GM21825 (cell line): ENCODE measurements at regions not wholly inside any gene's neighbourhood (a gene's known extent, or its start where the extent isn't known, plus 50 kb on each side); places are given as distances from the start of the nearest gene placed in this dataset.
A peak's percentile ranks its signal among the peaks of the same experiment; 100 is the strongest.

Source experiments
- ATAC-seq: cut with Tn5 transposase; IDR thresholded peaks from one replicate; pipeline ENCODE4 v1.9.1; 2021; ENCODE audit warnings: mild to moderate bottlenecking, moderate library complexity; ENCODE audit not compliant: unreplicated experiment

GRCh38 chr15:93497291-93497690 lies 408.3 kb upstream of the RGMA start:
- ATAC-seq = no peak

- ATAC-seq = no peak
Measured at GRCh38 chr15:93496888-93497287, 407.9 kb upstream of the RGMA start.

- ATAC-seq = no peak
Measured at GRCh38 chr15:93495799-93496637, 407.0 kb upstream of the RGMA start.

- no peak for ATAC-seq
Measured at GRCh38 chr15:93493172-93493571, 404.2 kb upstream of the RGMA start.

GRCh38 chr15:93491291-93491690 lies 402.3 kb upstream of the RGMA start:
- no peak for ATAC-seq

- ATAC-seq = no peak
Measured at GRCh38 chr15:93488296-93488713, 399.3 kb upstream of the RGMA start.

- no peak for ATAC-seq
Measured at GRCh38 chr15:93486407-93487117, 397.6 kb upstream of the RGMA start.

- ATAC-seq = no peak
Measured at GRCh38 chr15:93485438-93486327, 396.7 kb upstream of the RGMA start.

- ATAC-seq = no peak
Measured at GRCh38 chr15:93483923-93484322, 394.9 kb upstream of the RGMA start.

- no peak for ATAC-seq
Measured at GRCh38 chr15:93482731-93483130, 393.7 kb upstream of the RGMA start.

GRCh38 chr15:93479715-93480114 lies 390.7 kb upstream of the RGMA start:
- no peak for ATAC-seq

GRCh38 chr15:93478947-93479346 lies 389.9 kb upstream of the RGMA start:
- no peak for ATAC-seq

GRCh38 chr15:93477721-93478120 lies 388.7 kb upstream of the RGMA start:
- ATAC-seq = no peak

GRCh38 chr15:93477188-93477587 lies 388.2 kb upstream of the RGMA start:
- ATAC-seq = no peak

GRCh38 chr15:93476491-93477177 lies 387.6 kb upstream of the RGMA start:
- ATAC-seq = no peak

- ATAC-seq = no peak
Measured at GRCh38 chr15:93474728-93475127, 385.7 kb upstream of the RGMA start.

- no peak for ATAC-seq
Measured at GRCh38 chr15:93469994-93470393, 381.0 kb upstream of the RGMA start.

GRCh38 chr15:93467337-93467736 lies 378.3 kb upstream of the RGMA start:
- ATAC-seq = no peak

- ATAC-seq = no peak
Measured at GRCh38 chr15:93466380-93466779, 377.4 kb upstream of the RGMA start.

GRCh38 chr15:93462690-93463089 lies 373.7 kb upstream of the RGMA start:
- no peak for ATAC-seq

- ATAC-seq = peak; percentile 86
Measured at GRCh38 chr15:93460717-93461116, 371.7 kb upstream of the RGMA start.
